Epithelial cell of esophagus (primary cell): ENCODE measurements at regions not wholly inside any gene's neighbourhood (a gene's known extent, or its start where the extent isn't known, plus 50 kb on each side); places are given as distances from the start of the nearest gene placed in this dataset.
A peak's percentile ranks its signal among the peaks of the same experiment; 100 is the strongest.

Experiments
- DNase-seq: peaks from one replicate; pipeline ENCODE4 v3.0.0; 2010; ENCODE audit warnings: low read depth
- H3K4me3 ChIP-seq: 2 replicates; pipeline ENCODE4 v1.5.1; 2011; ENCODE audit warnings: mild to moderate bottlenecking, low read length, control low read depth
- TF ChIP-seq, protein P1 (sequence below): IDR thresholded peaks from 2 replicates; pipeline ENCODE4 v1.5.1; 2011; ENCODE audit warnings: low read depth, mild to moderate bottlenecking, low read length, control low read depth, inconsistent platforms; ENCODE audit not compliant: insufficient read depth; ENCODE audit errors: missing control alignments

- no peak for DNase-seq
- TF ChIP-seq, protein P1, sequence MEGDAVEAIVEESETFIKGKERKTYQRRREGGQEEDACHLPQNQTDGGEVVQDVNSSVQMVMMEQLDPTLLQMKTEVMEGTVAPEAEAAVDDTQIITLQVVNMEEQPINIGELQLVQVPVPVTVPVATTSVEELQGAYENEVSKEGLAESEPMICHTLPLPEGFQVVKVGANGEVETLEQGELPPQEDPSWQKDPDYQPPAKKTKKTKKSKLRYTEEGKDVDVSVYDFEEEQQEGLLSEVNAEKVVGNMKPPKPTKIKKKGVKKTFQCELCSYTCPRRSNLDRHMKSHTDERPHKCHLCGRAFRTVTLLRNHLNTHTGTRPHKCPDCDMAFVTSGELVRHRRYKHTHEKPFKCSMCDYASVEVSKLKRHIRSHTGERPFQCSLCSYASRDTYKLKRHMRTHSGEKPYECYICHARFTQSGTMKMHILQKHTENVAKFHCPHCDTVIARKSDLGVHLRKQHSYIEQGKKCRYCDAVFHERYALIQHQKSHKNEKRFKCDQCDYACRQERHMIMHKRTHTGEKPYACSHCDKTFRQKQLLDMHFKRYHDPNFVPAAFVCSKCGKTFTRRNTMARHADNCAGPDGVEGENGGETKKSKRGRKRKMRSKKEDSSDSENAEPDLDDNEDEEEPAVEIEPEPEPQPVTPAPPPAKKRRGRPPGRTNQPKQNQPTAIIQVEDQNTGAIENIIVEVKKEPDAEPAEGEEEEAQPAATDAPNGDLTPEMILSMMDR: no peak
- no peak overlapping the region for H3K4me3 ChIP-seq
These were observed 255.0 kb upstream of the SP8 start for GRCh38 chr7:21041666-21042065.

- TF ChIP-seq, protein P1: no peak
- DNase-seq: peak; percentile 9
- H3K4me3 ChIP-seq: no peak overlapping the region
These were observed 257.7 kb upstream of the SP8 start for GRCh38 chr7:21044384-21044783.

DNA sequence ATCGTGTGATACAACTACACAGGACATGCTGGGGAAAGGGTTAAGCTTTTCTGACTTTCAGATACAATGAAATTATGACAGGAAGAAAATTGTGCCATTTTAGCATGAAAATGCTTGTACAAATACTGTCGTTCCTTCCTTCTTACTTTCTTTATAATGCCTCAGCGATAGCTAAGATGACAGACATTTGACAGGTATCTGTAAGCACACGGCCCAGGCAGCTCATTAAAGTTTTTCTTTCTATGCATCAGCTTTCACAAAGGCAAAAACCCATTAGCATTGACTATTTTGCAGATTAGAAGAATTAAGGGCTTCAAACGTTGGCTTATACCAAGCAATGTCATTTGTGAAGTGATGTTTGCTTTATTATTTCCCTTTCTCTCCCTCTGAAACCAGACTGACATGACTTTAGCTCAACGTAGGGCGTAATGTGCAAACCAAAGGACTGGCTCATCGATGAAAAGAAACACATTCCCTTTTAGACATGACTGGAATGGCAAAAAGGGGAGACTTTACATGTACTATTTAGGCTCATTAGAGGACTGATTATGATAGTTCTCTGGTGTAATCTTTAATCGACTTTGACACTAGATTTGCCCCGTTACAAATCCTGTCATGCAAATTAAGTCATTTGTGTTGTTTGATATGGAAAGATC is 258.4 kb upstream of the SP8 start:
- DNase-seq: no peak
- TF ChIP-seq, protein P1: no peak
- no peak overlapping the region for H3K4me3 ChIP-seq

DNA sequence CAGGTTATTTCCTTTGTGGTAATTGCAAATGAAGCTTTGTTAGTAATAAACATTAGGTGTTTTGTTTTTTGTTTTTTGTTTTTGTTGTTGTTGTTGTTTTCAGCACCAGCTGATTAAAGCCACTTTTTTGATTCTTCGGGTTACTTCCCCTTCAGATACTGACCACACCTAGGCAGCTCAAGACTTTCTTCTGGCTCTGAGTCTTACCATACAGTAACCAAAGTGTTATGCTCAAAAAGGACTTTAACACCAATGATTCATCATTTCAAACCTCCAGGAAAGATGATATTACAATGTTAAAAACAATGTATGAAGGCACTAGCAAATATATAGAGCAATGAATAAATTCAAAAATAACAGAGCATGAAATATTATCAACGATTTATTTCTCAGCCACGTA is 265.2 kb upstream of the SP8 start:
- no peak for DNase-seq
- no peak overlapping the region for H3K4me3 ChIP-seq
- TF ChIP-seq, protein P1: no peak

DNA sequence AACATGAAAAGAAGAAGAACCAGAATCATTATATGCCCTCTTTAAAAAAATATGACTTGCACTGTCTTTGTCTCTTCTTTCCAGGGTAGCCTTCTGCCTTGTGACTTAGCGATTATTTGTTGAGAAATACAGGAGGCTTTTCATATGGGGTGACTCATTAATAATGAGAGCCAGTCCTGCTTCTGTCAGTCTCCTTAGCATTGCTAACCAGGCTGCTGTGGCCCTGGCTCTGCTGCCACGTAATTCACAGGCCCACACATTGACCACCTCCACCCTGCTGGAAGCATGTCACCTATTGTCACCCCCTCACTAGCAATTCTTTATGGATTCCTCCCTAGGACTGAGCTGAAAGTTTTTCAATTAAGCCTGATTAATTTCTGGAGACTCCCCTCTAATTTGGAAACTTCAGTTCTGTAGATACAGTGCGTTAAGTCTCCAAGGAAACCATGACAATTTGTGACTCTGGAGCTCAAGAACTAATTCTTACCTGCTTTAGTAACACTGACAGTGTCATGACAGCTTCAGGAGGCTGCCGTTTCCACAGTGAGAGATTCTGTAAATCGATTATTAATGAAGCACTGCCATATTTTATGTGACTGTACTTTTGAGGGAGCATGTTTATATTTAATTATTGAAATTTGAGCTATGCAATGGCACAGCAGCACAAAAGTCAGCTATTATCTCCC is 267.9 kb upstream of the SP8 start:
- peak; percentile 63 for DNase-seq
- TF ChIP-seq, protein P1: no peak
- no peak overlapping the region for H3K4me3 ChIP-seq

GRCh38 chr7:21059069-21059468 is 272.4 kb upstream of the SP8 start:
- peak; percentile 70 for DNase-seq
- TF ChIP-seq, protein P1: no peak
- no peak overlapping the region for H3K4me3 ChIP-seq

GRCh38 chr7:21063106-21063505 is 276.4 kb upstream of the SP8 start:
- TF ChIP-seq, protein P1: no peak
- DNase-seq: no peak
- H3K4me3 ChIP-seq: no peak overlapping the region
